ENCODE measurements at regions not wholly inside any gene's neighbourhood (a gene's known extent, or its start where the extent isn't known, plus 50 kb on each side); places are given as distances from the start of the nearest gene placed in this dataset.
"Not testable (repeated sequence)": the region's sequence is repeated elsewhere in the genome, so short reads cannot be mapped to it uniquely, and the experiment has no call there.

GRCh38 chr10:84634636-84635035 is 306.2 kb downstream of the CCSER2 start:
- DNase-seq (ENCODE audit: low read depth), result no peak

GRCh38 chr10:84650628-84651027 is 322.2 kb downstream of the CCSER2 start:
- DNase-seq (ENCODE audit: low read depth), result not testable (repeated sequence)

GRCh38 chr10:84654671-84655070 is 326.3 kb downstream of the CCSER2 start:
- no peak for DNase-seq (ENCODE audit: low read depth)

- DNase-seq (ENCODE audit: low read depth), result no peak
These were observed 330.6 kb downstream of the CCSER2 start for GRCh38 chr10:84659027-84659426.

DNA sequence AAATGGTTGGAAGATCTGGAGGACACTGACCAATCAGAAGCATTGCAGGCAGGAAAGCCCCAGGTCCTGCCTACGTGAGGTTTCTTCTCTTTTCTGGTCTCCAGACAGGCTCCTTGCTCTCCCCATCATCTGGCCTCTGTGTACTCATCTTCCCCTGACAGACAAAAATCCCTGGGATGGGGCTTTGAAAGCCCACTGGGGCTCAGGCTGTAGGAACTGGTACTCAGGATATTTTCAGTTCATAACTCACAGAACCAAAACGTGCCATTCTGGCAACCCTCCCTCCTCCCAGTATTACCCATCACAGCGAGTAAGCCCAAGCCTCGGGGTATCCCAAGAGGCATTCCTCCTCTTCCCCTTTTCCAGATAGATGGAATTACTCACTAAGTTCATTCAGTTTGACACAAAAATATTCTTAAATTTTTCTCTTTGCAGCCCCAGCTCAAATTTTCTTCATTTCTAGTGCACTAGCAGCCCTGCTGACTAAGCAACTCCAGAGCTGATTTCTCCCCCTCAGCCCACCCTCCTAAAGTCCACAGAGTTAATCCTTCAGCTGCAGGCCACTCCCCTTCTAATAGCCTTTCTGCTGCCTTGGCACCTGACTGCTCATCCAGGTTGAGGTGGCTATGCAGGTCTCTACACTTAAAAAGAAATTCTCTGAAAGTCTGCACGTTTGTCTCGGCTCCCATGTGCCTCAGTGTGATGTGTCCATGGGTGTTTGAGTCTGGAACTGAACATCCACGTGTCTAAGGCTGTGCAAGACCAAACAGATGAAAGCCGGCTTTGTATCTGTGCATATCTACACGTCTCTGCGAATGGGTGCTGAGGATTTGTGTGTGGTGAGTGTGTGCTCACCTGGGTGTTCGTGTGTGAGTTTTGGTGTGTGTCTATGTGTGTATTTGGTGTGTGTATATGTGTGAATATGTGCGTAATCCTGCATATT is 331.4 kb downstream of the CCSER2 start:
- DNase-seq (ENCODE audit: low read depth), result no peak

DNA sequence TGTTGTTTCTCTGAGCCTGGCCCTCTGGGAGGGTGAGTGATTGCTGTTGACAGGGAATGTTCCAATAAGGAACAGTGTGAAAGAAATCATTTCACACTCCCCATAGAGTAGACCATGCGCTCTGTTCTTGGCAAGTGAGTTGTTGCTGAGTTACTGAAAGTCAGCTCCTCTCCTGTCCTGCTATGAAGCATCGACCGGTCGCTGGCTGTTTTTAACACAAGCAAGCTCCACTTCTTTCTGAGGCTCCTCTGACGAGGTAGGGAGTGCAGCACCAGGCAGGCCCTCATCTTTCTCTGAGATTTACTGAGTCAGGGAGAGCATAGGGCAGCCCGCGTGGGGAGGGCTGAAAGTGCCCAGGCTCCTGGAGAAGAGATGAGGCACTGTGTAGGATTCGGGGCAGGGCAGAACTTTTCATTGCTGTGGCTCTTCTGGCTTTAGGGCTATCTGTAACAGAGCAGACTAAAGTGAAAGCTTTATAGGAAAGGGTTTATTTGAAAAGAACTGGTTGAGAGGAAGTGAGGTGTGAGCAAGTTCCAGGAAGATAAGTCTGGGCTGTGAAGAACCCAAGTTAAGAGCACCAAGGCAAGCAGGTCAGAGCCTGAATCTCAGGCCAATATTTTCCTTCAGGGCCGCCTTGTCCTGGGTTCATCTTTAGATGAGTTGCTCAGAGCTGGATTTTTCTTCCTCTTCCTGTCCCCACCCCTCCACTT is 332.2 kb downstream of the CCSER2 start:
- DNase-seq (ENCODE audit: low read depth), result no peak

- DNase-seq (ENCODE audit: low read depth), result no peak
These were observed 336.8 kb downstream of the CCSER2 start for GRCh38 chr10:84665211-84665610.

- no peak for DNase-seq (ENCODE audit: low read depth)
These were observed 337.6 kb downstream of the CCSER2 start for GRCh38 chr10:84665883-84666463.

DNA sequence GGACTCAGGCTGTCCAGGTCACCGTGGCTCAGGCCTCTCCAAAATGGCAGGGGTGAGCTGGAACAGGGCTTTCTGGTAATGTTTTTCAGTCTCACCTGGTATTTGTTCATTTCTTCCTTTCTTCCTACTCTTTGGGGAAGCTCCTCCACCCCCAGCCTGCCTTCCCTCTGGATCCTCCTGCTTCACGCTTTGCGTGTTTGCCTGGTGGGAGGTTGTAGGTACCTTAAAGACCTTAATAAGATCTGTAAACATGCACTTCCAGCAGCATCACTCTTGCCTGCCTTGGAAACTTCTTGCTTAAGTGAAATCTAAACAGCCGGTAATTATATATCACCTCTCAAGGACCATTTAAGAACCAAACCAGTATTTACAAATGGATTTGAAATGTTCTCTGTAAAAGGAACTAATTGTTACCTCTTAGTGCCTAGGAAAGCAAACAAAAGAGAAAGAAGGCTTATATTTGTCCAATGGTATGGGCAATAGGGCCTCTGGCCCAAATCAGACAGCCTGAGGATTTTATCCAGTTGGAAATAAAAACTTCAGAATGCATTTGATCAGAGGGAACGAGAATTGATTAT is 339.9 kb downstream of the CCSER2 start:
- DNase-seq (ENCODE audit: low read depth), result no peak

DNA sequence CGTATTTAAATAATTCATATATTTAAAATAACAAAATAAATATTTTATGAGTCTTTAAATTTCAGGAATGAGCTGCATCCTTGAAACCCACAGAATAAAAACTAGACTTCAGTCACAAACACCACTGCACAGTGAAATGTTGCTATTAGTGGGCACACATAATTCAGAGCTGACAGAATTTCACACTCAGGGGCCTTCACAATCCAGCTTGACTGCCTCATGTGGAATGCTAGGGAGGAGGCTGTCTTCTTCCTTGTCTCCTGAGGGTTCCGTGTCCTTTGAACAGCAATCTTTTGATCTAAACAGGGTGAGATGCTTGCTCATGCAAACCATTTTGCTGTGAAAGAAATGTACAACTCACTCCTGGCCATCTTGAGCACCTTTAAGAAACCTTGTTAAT is 346.7 kb downstream of the CCSER2 start:
- no peak for DNase-seq (ENCODE audit: low read depth)

GRCh38 chr10:84676536-84676935 is 348.1 kb downstream of the CCSER2 start:
- DNase-seq (ENCODE audit: low read depth), result no peak

DNA sequence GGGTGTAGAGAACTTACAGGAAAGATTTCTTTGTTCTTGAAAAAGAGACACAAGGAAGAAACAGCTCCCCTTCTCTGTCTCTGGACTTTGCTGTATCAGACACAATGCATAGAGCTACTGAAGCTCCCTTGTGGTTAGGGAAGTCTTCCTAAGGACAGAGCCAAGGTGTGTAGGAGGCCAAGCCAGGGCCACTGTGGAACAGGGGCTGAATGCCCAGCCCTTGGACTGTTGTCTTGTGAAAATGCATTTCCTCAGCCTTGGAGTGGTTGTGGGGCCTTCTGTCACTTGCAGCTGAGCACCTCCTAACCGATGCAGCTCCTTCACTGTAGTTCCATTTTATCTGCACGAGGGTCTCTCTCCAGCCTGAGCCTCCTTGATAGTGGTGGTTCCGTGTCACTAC is 353.4 kb downstream of the CCSER2 start:
- DNase-seq (ENCODE audit: low read depth), result no peak

DNA sequence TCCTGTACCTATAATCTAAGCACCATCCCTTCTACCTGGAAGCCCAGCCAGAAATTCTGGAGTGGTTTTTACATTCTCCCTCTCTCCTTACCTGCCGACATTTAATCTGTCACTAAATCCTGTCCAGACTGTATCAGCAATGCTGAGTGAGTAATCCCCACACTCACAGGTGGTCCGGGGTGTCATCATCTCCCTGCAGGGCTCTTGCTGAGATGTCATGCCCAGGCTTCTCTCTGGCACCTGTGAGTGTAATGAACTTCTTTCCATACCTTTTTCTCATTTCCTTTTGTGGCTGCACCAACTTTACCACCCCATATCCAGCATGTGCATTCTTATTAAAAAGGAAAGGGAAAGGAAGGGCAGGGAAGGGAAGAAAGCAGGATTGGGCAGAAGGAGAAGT is 355.2 kb downstream of the CCSER2 start:
- no peak for DNase-seq (ENCODE audit: low read depth)

GRCh38 chr10:84683980-84684740 is 355.8 kb downstream of the CCSER2 start:
- DNase-seq (ENCODE audit: low read depth), result no peak

GRCh38 chr10:84685047-84685660 is 356.8 kb downstream of the CCSER2 start:
- no peak for DNase-seq (ENCODE audit: low read depth)

GRCh38 chr10:84693006-84693405 is 364.6 kb downstream of the CCSER2 start:
- no peak for DNase-seq (ENCODE audit: low read depth)

DNA sequence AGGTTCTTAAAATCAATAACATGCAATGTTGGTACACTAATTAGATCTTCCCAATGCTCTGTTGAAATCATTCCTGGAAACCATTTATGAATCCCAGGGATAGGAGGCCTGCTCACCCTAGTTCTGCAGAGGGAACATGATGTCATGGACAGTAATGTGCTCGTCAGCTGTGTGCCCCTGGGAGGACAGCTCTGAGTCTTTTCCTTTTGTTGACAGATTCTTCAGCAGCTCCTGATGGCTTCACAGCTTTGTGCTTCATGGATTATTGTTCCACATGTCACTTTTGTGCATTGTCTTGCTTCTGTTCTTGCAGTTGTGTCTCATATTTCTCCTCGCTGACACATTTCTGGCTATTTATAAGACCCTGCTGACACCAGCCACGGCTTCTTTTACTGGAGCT is 367.5 kb downstream of the CCSER2 start:
- no peak for DNase-seq (ENCODE audit: low read depth)

DNA sequence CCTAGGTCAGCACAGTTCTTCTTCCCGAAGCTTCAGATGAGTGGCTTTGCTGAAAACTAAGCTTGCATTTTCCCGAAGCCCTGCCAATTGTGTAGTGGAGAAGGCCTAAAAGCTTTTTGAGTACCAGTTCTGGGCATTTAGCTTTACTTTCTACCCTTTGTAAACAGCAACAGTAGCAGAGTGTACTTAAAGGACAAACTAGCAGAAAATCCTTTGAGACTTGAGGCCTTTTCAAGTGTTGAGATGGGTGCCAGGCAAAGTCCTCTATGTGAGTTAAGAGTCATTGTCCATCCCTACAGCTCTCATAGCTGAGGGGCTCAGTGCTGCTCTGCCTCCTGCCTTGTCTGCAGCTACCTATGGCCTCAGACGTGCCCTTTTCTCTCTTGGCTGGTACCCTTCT is 368.2 kb downstream of the CCSER2 start:
- no peak for DNase-seq (ENCODE audit: low read depth)

DNA sequence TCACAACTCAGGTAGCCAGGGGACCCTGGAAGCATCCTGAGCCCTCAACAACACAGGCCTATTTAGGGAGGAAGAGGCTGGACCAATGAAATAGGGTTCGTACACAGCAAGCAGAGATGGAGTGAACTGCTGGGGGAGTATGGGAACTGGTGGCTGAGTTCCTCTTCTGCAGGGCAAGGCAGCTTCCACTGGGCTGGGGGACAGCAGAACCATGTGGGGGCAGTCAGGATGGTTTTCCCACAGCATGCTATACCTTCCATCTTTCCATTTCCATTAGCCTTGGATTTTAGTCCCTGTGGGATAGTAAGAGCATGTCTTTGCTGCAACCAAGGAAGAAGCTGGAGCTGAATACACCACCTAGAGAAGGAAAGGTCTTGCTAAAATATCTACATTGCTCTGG is 370.6 kb downstream of the CCSER2 start:
- no peak for DNase-seq (ENCODE audit: low read depth)

DNA sequence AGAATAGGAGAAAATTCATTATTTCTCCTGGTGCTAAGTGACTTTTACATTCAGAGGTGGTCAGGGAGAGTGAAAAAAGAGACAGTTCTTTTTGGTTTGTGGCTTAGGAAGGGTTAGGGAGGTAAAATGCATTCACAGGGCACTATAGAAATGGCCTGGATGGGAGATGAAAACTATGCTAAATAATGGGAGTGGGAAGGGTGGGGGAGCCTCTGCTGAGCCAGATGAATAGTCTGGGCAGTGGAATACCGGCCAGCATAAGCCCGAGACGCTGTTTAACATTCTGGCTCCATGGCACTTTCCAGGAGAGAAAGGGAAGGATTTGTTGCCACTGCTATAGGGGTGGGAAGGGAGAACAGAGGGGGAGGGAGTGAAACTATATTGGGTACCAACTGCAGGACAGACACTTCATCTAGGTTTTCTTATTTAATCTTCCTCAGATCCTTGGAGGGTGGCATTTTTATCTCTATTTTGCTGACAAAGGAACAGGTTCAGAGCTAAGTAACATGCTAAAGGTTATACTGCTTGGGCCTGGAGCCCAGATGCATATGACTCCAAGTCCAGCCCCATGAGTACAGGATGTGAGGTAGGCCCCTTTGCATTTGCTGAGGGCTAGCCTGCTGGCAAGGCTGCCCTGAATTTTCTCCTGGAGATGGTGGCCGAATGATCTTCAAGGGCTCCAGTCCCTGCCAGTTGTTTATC is 372.4 kb downstream of the CCSER2 start:
- DNase-seq (ENCODE audit: low read depth), result no peak

DNA sequence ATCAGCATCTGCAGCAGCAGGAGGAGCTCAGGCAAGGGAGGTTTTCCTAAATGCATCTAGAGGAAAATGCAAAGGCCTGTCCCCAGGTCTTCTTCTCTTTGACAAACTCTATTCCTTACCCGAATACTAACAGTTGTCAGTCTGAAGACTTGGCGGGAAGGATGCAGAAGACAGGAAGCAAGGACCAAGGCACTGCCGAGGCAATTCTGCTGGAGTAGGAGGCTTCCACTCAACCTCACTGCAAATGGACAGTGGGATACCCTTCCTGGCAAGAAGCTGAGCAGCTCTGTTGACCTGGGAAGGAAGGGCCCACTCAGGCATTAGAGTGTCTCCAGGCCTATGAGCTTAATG is 373.0 kb downstream of the CCSER2 start:
- no peak for DNase-seq (ENCODE audit: low read depth)
